ENCODE measurements at regions not wholly inside any gene's neighbourhood (a gene's known extent, or its start where the extent isn't known, plus 50 kb on each side); places are given as distances from the start of the nearest gene placed in this dataset.

GRCh38 chr2:15819562-15820256 lies 120.6 kb upstream of the MYCN start:
- H4K91ac ChIP-seq (replicated peaks; ENCODE audit: insufficient read length, low read length), result no peak overlapping the region
- no peak for FAIRE-seq
- no peak for TF ChIP-seq JUN (IDR thresholded peaks at IDR 0.05; ENCODE audit: low read depth, low read length)

More at GRCh38 chr2:15819562-15820256, 120.6 kb upstream of the MYCN start:
- CTCF ChIA-PET (ENCODE audit: partially characterized antibody), result interaction anchor here (0.8 to 2.7 kb wide), 9 partner anchors 8 to 183 kb away, joined by 3 to 8 read pairs (median 4); no protein-coding TSS in a partner anchor
- no peaks in the 10 kb centered on the region for H3K79me2 ChIP-seq (ENCODE audit: control insufficient read depth in 1 of 2, insufficient read depth in 2 of 2, low read length in 2 of 2)
- no peaks in the 10 kb centered on the region for H3K36me3 ChIP-seq (ENCODE audit: control insufficient read depth in 2 of 4, insufficient read depth in 4 of 4, low read length in 3 of 4)
- POLR2A ChIA-PET (ENCODE audit: partially characterized antibody), result no interaction called here
- H4K8ac ChIP-seq (ENCODE audit: extremely low read depth, insufficient read depth, low read length), result no peak overlapping the region
- H2AFZ ChIP-seq (ENCODE audit: low read length), result no peak overlapping the region
- H3K18ac ChIP-seq (ENCODE audit: extremely low read depth, low read length), result no peak overlapping the region
- H3K4me3 ChIP-seq (ENCODE audit: extremely low read depth in 1 of 4, insufficient read depth in 2 of 4, low read depth in 3 of 4, low read length in 4 of 4), result no peak overlapping the region
- H3K9ac ChIP-seq (replicated peaks in 1 of 4; ENCODE audit: extremely low read depth in 1 of 4, low read depth in 3 of 4, low read length in 3 of 4), result no peak overlapping the region
- no peak overlapping the region for H3K4ac ChIP-seq (replicated peaks; ENCODE audit: insufficient read length, low read depth, low read length)
- no peak overlapping the region for H2BK20ac ChIP-seq (ENCODE audit: low read length)
- H2BK120ac ChIP-seq (replicated peaks; ENCODE audit: low read depth, low read length), result no peak overlapping the region
- H3K56ac ChIP-seq (replicated peaks; ENCODE audit: insufficient read length, low read depth, low read length), result no peak overlapping the region
- H3K23me2 ChIP-seq (ENCODE audit: low read depth, low read length), result no peaks in the 10 kb centered on the region
- no peak overlapping the region for H2BK5ac ChIP-seq (ENCODE audit: low read depth, low read length)
- no peak overlapping the region for H4K5ac ChIP-seq (ENCODE audit: insufficient read length, low read depth, low read length)
- no peaks in the 10 kb centered on the region for H3K9me3 ChIP-seq (ENCODE audit: insufficient read depth in 2 of 2, low read depth in 1 of 2, low read length in 1 of 2)
- 92% methylated on average over 10 of the region's 10 CpGs; no CpG with 5 or more reads in 1 of the 2 experiments for WGBS, 2 experiments (ENCODE audit: extremely low coverage in 1 of 2, insufficient coverage in 1 of 2, insufficient read length in 1 of 2, insufficient replicate concordance in 2 of 2, low coverage in 1 of 2, low lambda C conversion rate in 2 of 2, missing lambda C conversion rate in 1 of 2)
- H2BK12ac ChIP-seq (ENCODE audit: low read depth, low read length), result no peak overlapping the region
- no peaks in the 10 kb centered on the region for H4K20me1 ChIP-seq (replicated peaks in 1 of 2; ENCODE audit: control insufficient read depth in 1 of 2, insufficient read depth in 2 of 2, low read length in 2 of 2)
- no peak overlapping the region for H2BK15ac ChIP-seq (ENCODE audit: low read length)
- no peaks in the 10 kb centered on the region for H3K4me1 ChIP-seq (replicated peaks in 1 of 4; ENCODE audit: control insufficient read depth in 3 of 4, insufficient read depth in 4 of 4, low read length in 3 of 4)
- no peak overlapping the region for H3K27ac ChIP-seq (ENCODE audit: low read depth, low read length)
- H2AK5ac ChIP-seq (ENCODE audit: low read depth, low read length), result no peak overlapping the region
- no peak overlapping the region for H3K14ac ChIP-seq (ENCODE audit: insufficient read length)
- H3K79me1 ChIP-seq (ENCODE audit: low read depth, low read length), result no peaks in the 10 kb centered on the region
- H3K4me2 ChIP-seq (ENCODE audit: insufficient read depth in 1 of 2, low read depth in 2 of 2, low read length in 2 of 2), result no peak overlapping the region
- H3K27me3 ChIP-seq (replicated peaks in 1 of 4; ENCODE audit: control insufficient read depth in 3 of 4, extremely low read depth in 1 of 4, insufficient read depth in 3 of 4, low read length in 3 of 4), result no peaks in the 10 kb centered on the region
- H3K23ac ChIP-seq (ENCODE audit: insufficient read length), result no peak overlapping the region
- DNase-seq (ENCODE audit: low read depth in 1 of 2, low spot score in 2 of 2), result no peak
